Activated CD8-positive, alpha-beta T cell treated with anti-CD3 and anti-CD28 coated beads, Interleukin-2, amount 10 ng/mL, durations not matched to agents 7 days and 5 days (primary cell): ENCODE measurements at regions not wholly inside any gene's neighbourhood (a gene's known extent, or its start where the extent isn't known, plus 50 kb on each side); places are given as distances from the start of the nearest gene placed in this dataset.

Experiments used
- ATAC-seq: fragments of 150-1000 bp; cut with Tn5 transposase; one replicate; pipeline ENCODE4 v1.10.0; 2021; ENCODE audit warnings: moderate library complexity
- CTCF ChIA-PET: fragments of 350-600 bp; sonication (Branson Sonifier 250); formaldehyde crosslinking; loops from one replicate; lab custom pipeline; 2021; ENCODE audit warnings: antibody characterized with exemption; lab: Charles Lee
- POLR2A ChIA-PET: fragments of 350-600 bp; sonication (Branson Sonifier 250); formaldehyde crosslinking; loops from one replicate; lab custom pipeline; 2021; ENCODE audit warnings: antibody characterized with exemption; lab: Charles Lee
- DNase-seq: peaks from one replicate; pipeline ENCODE4 v3.0.0-alpha.2; 2020
- H3K27ac Mint-ChIP-seq: one replicate; pipeline ENCODE4 v1.8.0; 2021; ENCODE audit warnings: mild to moderate bottlenecking, mixed read lengths
- H3K27me3 Mint-ChIP-seq: one replicate; pipeline ENCODE4 v1.8.0; 2021; ENCODE audit warnings: low read depth, mixed read lengths
- H3K36me3 Mint-ChIP-seq: one replicate; pipeline ENCODE4 v1.8.0; 2021; ENCODE audit warnings: low read depth, mixed read lengths
- H3K4me1 Mint-ChIP-seq: one replicate; pipeline ENCODE4 v1.8.0; 2021; ENCODE audit warnings: low read depth, mixed read lengths
- H3K4me3 Mint-ChIP-seq: one replicate; pipeline ENCODE4 v1.8.0; 2021; ENCODE audit warnings: mild to moderate bottlenecking, mixed read lengths
- H3K9me3 Mint-ChIP-seq: one replicate; pipeline ENCODE4 v1.8.0; 2022; ENCODE audit warnings: mixed read lengths; ENCODE audit not compliant: insufficient read depth

GRCh38 chr3:146655333-146655996 lies 50.3 kb upstream of the PLSCR5 start:
- Mint-ChIP-seq H3K4me3 (no peak overlapping the region), H3K27me3 (peaks cover 2% of the 10 kb centered on the region), H3K9me3 (no peaks in the 10 kb centered on the region), H3K27ac (no peak overlapping the region), H3K36me3 (no peaks in the 10 kb centered on the region), H3K4me1 (no peaks in the 10 kb centered on the region)
- ChIA-PET POLR2A (no interaction called here), CTCF (no interaction called here)
- DNase-seq = no peak
- no peak for ATAC-seq
